ENCODE measurements at regions not wholly inside any gene's neighbourhood (a gene's known extent, or its start where the extent isn't known, plus 50 kb on each side); places are given as distances from the start of the nearest gene placed in this dataset.

GRCh38 chr1:25057188-25057587 lies 127.1 kb upstream of the RUNX3 start:
- Mint-ChIP-seq H3K27ac (no peak overlapping the region), H3K4me1 (ENCODE audit: low read depth) (no peaks in the 10 kb centered on the region), H3K9me3 (no peaks in the 10 kb centered on the region), H3K4me3 (no peak overlapping the region), H3K36me3 (no peaks in the 10 kb centered on the region), H3K27me3 (peaks cover 18% of the 10 kb centered on the region)
- CTCF ChIA-PET = no interaction called here
- POLR2A ChIA-PET = no interaction called here
- intact Hi-C loops (cut with micrococcal nuclease) = no loop called here
- no peak for DNase-seq

- no peak for DNase-seq
- no peak overlapping the region for H3K27ac Mint-ChIP-seq
- H3K4me3 Mint-ChIP-seq = no peak overlapping the region
- no peaks in the 10 kb centered on the region for H3K4me1 Mint-ChIP-seq (ENCODE audit: low read depth)
- POLR2A ChIA-PET = no interaction called here
- H3K27me3 Mint-ChIP-seq = peaks cover 22% of the 10 kb centered on the region
- H3K36me3 Mint-ChIP-seq = no peaks in the 10 kb centered on the region
- H3K9me3 Mint-ChIP-seq = no peaks in the 10 kb centered on the region
- CTCF ChIA-PET = no interaction called here
- intact Hi-C loops (cut with micrococcal nuclease) = no loop called here
Measured at GRCh38 chr1:25056536-25056935, 126.5 kb upstream of the RUNX3 start.

GRCh38 chr1:25055961-25056360 lies 125.9 kb upstream of the RUNX3 start:
- no peaks in the 10 kb centered on the region for H3K4me1 Mint-ChIP-seq (ENCODE audit: low read depth)
- no peak overlapping the region for H3K4me3 Mint-ChIP-seq
- no peak overlapping the region for H3K27ac Mint-ChIP-seq
- intact Hi-C loops (cut with micrococcal nuclease) = no loop called here
- H3K27me3 Mint-ChIP-seq = peaks cover 22% of the 10 kb centered on the region
- POLR2A ChIA-PET = no interaction called here
- H3K9me3 Mint-ChIP-seq = no peaks in the 10 kb centered on the region
- no peaks in the 10 kb centered on the region for H3K36me3 Mint-ChIP-seq
- no peak for DNase-seq
- CTCF ChIA-PET = interaction anchor here (1.6 kb wide), 1 partner anchor 123 kb away, joined by 4 read pairs; no protein-coding TSS in a partner anchor

GRCh38 chr1:25055324-25055780 lies 125.3 kb upstream of the RUNX3 start:
- Mint-ChIP-seq H3K9me3 (no peaks in the 10 kb centered on the region), H3K27me3 (peaks cover 25% of the 10 kb centered on the region), H3K4me3 (no peak overlapping the region), H3K27ac (no peak overlapping the region), H3K4me1 (ENCODE audit: low read depth) (no peaks in the 10 kb centered on the region), H3K36me3 (no peaks in the 10 kb centered on the region)
- intact Hi-C loops (cut with micrococcal nuclease) = no loop called here
- ChIA-PET CTCF (interaction anchor here (0.8 to 1.6 kb wide), 2 partner anchors 67 to 123 kb away, joined by 4 to 5 read pairs; no protein-coding TSS in a partner anchor), POLR2A (no interaction called here)
- DNase-seq = no peak

- ChIA-PET CTCF (interaction anchor here (0.8 to 1.6 kb wide), 3 partner anchors 68 to 224 kb away, joined by 3 to 5 read pairs (median 4); no protein-coding TSS in a partner anchor), POLR2A (no interaction called here)
- Mint-ChIP-seq H3K27ac (no peak overlapping the region), H3K4me3 (no peak overlapping the region), H3K36me3 (no peaks in the 10 kb centered on the region), H3K9me3 (no peaks in the 10 kb centered on the region), H3K4me1 (ENCODE audit: low read depth) (no peaks in the 10 kb centered on the region), H3K27me3 (peaks cover 25% of the 10 kb centered on the region)
- intact Hi-C loops (cut with micrococcal nuclease) = no loop called here
- no peak for DNase-seq
Measured at GRCh38 chr1:25054526-25055323, 124.6 kb upstream of the RUNX3 start.

- POLR2A ChIA-PET = no interaction called here
- CTCF ChIA-PET = interaction anchor here (1.1 kb wide), 1 partner anchor 223 kb away, joined by 3 read pairs; no protein-coding TSS in a partner anchor
- no peak for DNase-seq
- intact Hi-C loops (cut with micrococcal nuclease) = no loop called here
- Mint-ChIP-seq H3K9me3 (no peaks in the 10 kb centered on the region), H3K4me3 (no peak overlapping the region), H3K4me1 (ENCODE audit: low read depth) (no peaks in the 10 kb centered on the region), H3K27me3 (peaks cover 25% of the 10 kb centered on the region), H3K36me3 (no peaks in the 10 kb centered on the region), H3K27ac (no peak overlapping the region)
Measured at GRCh38 chr1:25053576-25054250, 123.6 kb upstream of the RUNX3 start.

- POLR2A ChIA-PET = interaction anchor here (0.9 kb wide), 1 partner anchor 109 kb away, joined by 3 read pairs; no protein-coding TSS in a partner anchor
- CTCF ChIA-PET = no interaction called here
Measured at GRCh38 chr1:25051906-25052305, 121.8 kb upstream of the RUNX3 start.

GRCh38 chr1:25051504-25051903 lies 121.4 kb upstream of the RUNX3 start:
- Mint-ChIP-seq H3K4me1 (ENCODE audit: low read depth) (no peaks in the 10 kb centered on the region), H3K27me3 (peaks cover 25% of the 10 kb centered on the region), H3K36me3 (no peaks in the 10 kb centered on the region), H3K9me3 (no peaks in the 10 kb centered on the region), H3K4me3 (no peak overlapping the region), H3K27ac (no peak overlapping the region)
- no peak for DNase-seq
- intact Hi-C loops (cut with micrococcal nuclease) = no loop called here
- ChIA-PET CTCF (no interaction called here), POLR2A (interaction anchor here (0.9 kb wide), 1 partner anchor 109 kb away, joined by 3 read pairs; no protein-coding TSS in a partner anchor)

More at GRCh38 chr1:25051906-25052305, 121.8 kb upstream of the RUNX3 start:
- Mint-ChIP-seq H3K27me3 (peaks cover 25% of the 10 kb centered on the region), H3K4me3 (no peak overlapping the region), H3K36me3 (no peaks in the 10 kb centered on the region), H3K27ac (no peak overlapping the region), H3K4me1 (ENCODE audit: low read depth) (no peaks in the 10 kb centered on the region), H3K9me3 (no peaks in the 10 kb centered on the region)
- no peak for DNase-seq
- intact Hi-C loops (cut with micrococcal nuclease) = no loop called here

GRCh38 chr1:25050165-25050564 lies 120.1 kb upstream of the RUNX3 start:
- POLR2A ChIA-PET = no interaction called here
- peaks cover 22% of the 10 kb centered on the region for H3K27me3 Mint-ChIP-seq
- intact Hi-C loops (cut with micrococcal nuclease) = no loop called here
- no peaks in the 10 kb centered on the region for H3K4me1 Mint-ChIP-seq (ENCODE audit: low read depth)
- H3K27ac Mint-ChIP-seq = no peak overlapping the region
- H3K4me3 Mint-ChIP-seq = no peak overlapping the region
- CTCF ChIA-PET = interaction anchor here (1.8 kb wide), 1 partner anchor 13 kb away, joined by 8 read pairs; no protein-coding TSS in a partner anchor
- H3K36me3 Mint-ChIP-seq = no peaks in the 10 kb centered on the region
- no peak for DNase-seq
- H3K9me3 Mint-ChIP-seq = no peaks in the 10 kb centered on the region

- peaks cover 17% of the 10 kb centered on the region for H3K27me3 Mint-ChIP-seq
- H3K4me1 Mint-ChIP-seq (ENCODE audit: low read depth) = no peaks in the 10 kb centered on the region
- DNase-seq = no peak
- ChIA-PET CTCF (interaction anchor here (0.6 to 1.8 kb wide), 2 partner anchors 12 to 67 kb away, joined by 3 to 8 read pairs; no protein-coding TSS in a partner anchor), POLR2A (no interaction called here)
- intact Hi-C loops (cut with micrococcal nuclease) = no loop called here
- H3K4me3 Mint-ChIP-seq = no peak overlapping the region
- H3K27ac Mint-ChIP-seq = no peak overlapping the region
- H3K36me3 Mint-ChIP-seq = no peaks in the 10 kb centered on the region
- no peaks in the 10 kb centered on the region for H3K9me3 Mint-ChIP-seq
Measured at GRCh38 chr1:25049190-25049589, 119.1 kb upstream of the RUNX3 start.

- no peak overlapping the region for H3K4me3 Mint-ChIP-seq
- H3K27me3 Mint-ChIP-seq = peaks cover 14% of the 10 kb centered on the region
- CTCF ChIA-PET = interaction anchor here (0.6 to 1.8 kb wide), 4 partner anchors 11 to 242 kb away, joined by 3 to 8 read pairs (median 3); no protein-coding TSS in a partner anchor
- no peaks in the 10 kb centered on the region for H3K36me3 Mint-ChIP-seq
- intact Hi-C loops (cut with micrococcal nuclease) = no loop called here
- POLR2A ChIA-PET = no interaction called here
- H3K9me3 Mint-ChIP-seq = peaks cover 1% of the 10 kb centered on the region
- H3K27ac Mint-ChIP-seq = no peak overlapping the region
- DNase-seq = no peak
- H3K4me1 Mint-ChIP-seq (ENCODE audit: low read depth) = no peaks in the 10 kb centered on the region
Measured at GRCh38 chr1:25048728-25049127, 118.7 kb upstream of the RUNX3 start.

- POLR2A ChIA-PET = interaction anchor here (0.6 to 0.9 kb wide), 2 partner anchors 82 to 380 kb away, joined by 3 read pairs; no protein-coding TSS in a partner anchor
- no peak for DNase-seq
- H3K36me3 Mint-ChIP-seq = no peaks in the 10 kb centered on the region
- H3K27me3 Mint-ChIP-seq = peaks cover 11% of the 10 kb centered on the region
- intact Hi-C loops (cut with micrococcal nuclease) = no loop called here
- no peak overlapping the region for H3K27ac Mint-ChIP-seq
- CTCF ChIA-PET = interaction anchor here (0.8 to 1.2 kb wide), 4 partner anchors 9 to 217 kb away, joined by 3 to 4 read pairs (median 4); no protein-coding TSS in a partner anchor
- peaks cover 3% of the 10 kb centered on the region for H3K9me3 Mint-ChIP-seq
- no peaks in the 10 kb centered on the region for H3K4me1 Mint-ChIP-seq (ENCODE audit: low read depth)
- no peak overlapping the region for H3K4me3 Mint-ChIP-seq
Measured at GRCh38 chr1:25047506-25048240, 117.6 kb upstream of the RUNX3 start.

All from activated CD4-positive, alpha-beta memory T cell treated with anti-CD3 and anti-CD28 coated beads for 36 hours (primary cell).